Upper lobe of left lung (tissue), 6 donors: ENCODE measurements at regions not wholly inside any gene's neighbourhood (a gene's known extent, or its start where the extent isn't known, plus 50 kb on each side); places are given as distances from the start of the nearest gene placed in this dataset.
A peak's percentile ranks its signal among the peaks of the same experiment; 100 is the strongest.

Experiments used
- ATAC-seq, 2 donors: fragments of 200-7000 bp; cut with Tn5 transposase; one replicate each; pipeline ENCODE4 v1.9.1; 2022; ENCODE audit warnings: mild to moderate bottlenecking in 2 of 2, moderate library complexity in 2 of 2; ENCODE audit not compliant: low FRiP score in 2 of 2
- DNase-seq, 2 donors: peaks; one replicate each; pipeline ENCODE4 v3.0.0-alpha.2; 2019 to 2020
- H3K27ac ChIP-seq, 4 donors: fragments of 200-600 bp; sonication (generic); one replicate each; pipeline ENCODE4 v1.5.1; 2016 to 2019
- H3K27me3 ChIP-seq, 4 donors: fragments of 200-600 bp; sonication (generic); one replicate each; pipeline ENCODE4 v1.5.1; 2017 to 2019
- H3K36me3 ChIP-seq, 4 donors: fragments of 200-600 bp; sonication (generic); one replicate each; pipeline ENCODE4 v1.5.1; 2016 to 2019
- H3K4me1 ChIP-seq, 4 donors: fragments of 200-600 bp; sonication (generic); one replicate each; pipeline ENCODE4 v1.5.1; 2018 to 2019
- H3K4me3 ChIP-seq, 4 donors: fragments of 200-600 bp; sonication (generic); one replicate each; pipeline ENCODE4 v1.5.1; 2017 to 2019; ENCODE audit warnings: mild to moderate bottlenecking in 2 of 4, moderate library complexity in 1 of 4
- H3K9me3 ChIP-seq, 4 donors: fragments of 200-600 bp; sonication (generic); one replicate each; pipeline ENCODE4 v1.5.1; 2018 to 2019
- CTCF ChIP-seq, 6 experiments: fragments of 450-650 bp in 4 of 6; fragments of 200-600 bp in 2 of 6; sonication (generic) in 2 of 6; IDR thresholded peaks; one replicate each; pipeline ENCODE4 v1.5.1; 2016 to 2019; ENCODE audit warnings: antibody characterized with exemption in 6 of 6
- EP300 ChIP-seq, 4 donors: sonication (generic); formaldehyde crosslinking; IDR thresholded peaks; one replicate each; pipeline ENCODE4 v1.5.1; 2017; ENCODE audit warnings: antibody characterized with exemption in 4 of 4, control low read depth in 2 of 4
- POLR2A ChIP-seq, 4 donors: fragments of 450-650 bp; IDR thresholded peaks; one replicate each; pipeline ENCODE4 v1.5.1; 2016 to 2017; ENCODE audit warnings: antibody characterized with exemption in 4 of 4, mild to moderate bottlenecking in 2 of 4
- POLR2AphosphoS5 ChIP-seq, 2 donors: sonication (generic); formaldehyde crosslinking; IDR thresholded peaks; one replicate each; pipeline ENCODE4 v1.5.1; 2017; ENCODE audit warnings: antibody characterized with exemption in 2 of 2
- WGBS, 2 donors: methylation state at CpG; one replicate each; pipeline ENCODE4 v1.1.5; 2017 to 2018; 5-methylcytosine and 5-hydroxymethylcytosine counted together
- donor health status: DM: no; HTN: no; CAD: no; lungs with moderate emphysema.
- donor health status: DM: no; HTN: yes; CAD: no; lungs with severe emphysema.

- no peak for ATAC-seq
- WGBS, 2 donors, result 89 to 96% methylated on average over 1 of the region's 1 CpG
- Histone ChIP-seq H3K36me3 (no peaks in the 10 kb centered on the region), H3K4me3 (no peak overlapping the region), H3K27ac (no peak overlapping the region), H3K4me1 (no peaks in the 10 kb centered on the region), H3K27me3 (no peaks in the 10 kb centered on the region), H3K9me3 (no peaks in the 10 kb centered on the region)
- TF ChIP-seq POLR2A (IDR thresholded peaks at IDR 0.05) (no peak), EP300 (IDR thresholded peaks at IDR 0.05) (no peak), POLR2AphosphoS5 (IDR thresholded peaks at IDR 0.05) (no peak), CTCF (IDR thresholded peaks at IDR 0.05) (no peak)
- DNase-seq, result no peak
Observed at GRCh38 chr3:124043023-124043422, 51.1 kb upstream of the ROPN1 start.

- WGBS, 2 donors, result 84 to 91% methylated on average over 3 of the region's 3 CpGs
- no peak for DNase-seq
- TF ChIP-seq POLR2A (IDR thresholded peaks at IDR 0.05) (no peak), CTCF (IDR thresholded peaks at IDR 0.05) (no peak), EP300 (IDR thresholded peaks at IDR 0.05) (no peak), POLR2AphosphoS5 (IDR thresholded peaks at IDR 0.05) (no peak)
Observed at GRCh38 chr3:124044956-124045355, 53.0 kb upstream of the ROPN1 start.

GRCh38 chr3:124048967-124049798 is 57.3 kb upstream of the ROPN1 start:
- Histone ChIP-seq H3K36me3 (no peaks in the 10 kb centered on the region), H3K27me3 (no peaks in the 10 kb centered on the region), H3K4me3 (no peak overlapping the region), H3K9me3 (no peaks in the 10 kb centered on the region), H3K27ac (no peak overlapping the region), H3K4me1 (no peaks in the 10 kb centered on the region)
- TF ChIP-seq CTCF (IDR thresholded peaks at IDR 0.05) (no peak), POLR2A (IDR thresholded peaks at IDR 0.05) (no peak), POLR2AphosphoS5 (IDR thresholded peaks at IDR 0.05) (no peak), EP300 (IDR thresholded peaks at IDR 0.05) (no peak)
- DNase-seq, result no peak
- 68 to 75% methylated on average over 6 of the region's 6 CpGs for WGBS, 2 donors
- no peak for ATAC-seq

More at GRCh38 chr3:124044956-124045355, 53.0 kb upstream of the ROPN1 start:
- H3K36me3 ChIP-seq, result no peaks in the 10 kb centered on the region
- H3K27me3 ChIP-seq, result no peaks in the 10 kb centered on the region
- H3K4me3 ChIP-seq, result no peak overlapping the region
- peak in 1 of 2 donors; percentile 24 for ATAC-seq
- no peaks in the 10 kb centered on the region for H3K4me1 ChIP-seq
- H3K27ac ChIP-seq, result no peak overlapping the region
- H3K9me3 ChIP-seq, result no peaks in the 10 kb centered on the region

GRCh38 chr3:124051636-124052035 is 59.7 kb upstream of the ROPN1 start:
- WGBS, 2 donors, result 82 to 91% methylated on average over 6 of the region's 6 CpGs
- H3K36me3 ChIP-seq, result no peaks in the 10 kb centered on the region
- no peak overlapping the region for H3K27ac ChIP-seq
- TF ChIP-seq POLR2A (IDR thresholded peaks at IDR 0.05), result no peak
- no peak for TF ChIP-seq CTCF (IDR thresholded peaks at IDR 0.05)
- no peak for TF ChIP-seq EP300 (IDR thresholded peaks at IDR 0.05)
- no peak for TF ChIP-seq POLR2AphosphoS5 (IDR thresholded peaks at IDR 0.05)
- no peaks in the 10 kb centered on the region for H3K9me3 ChIP-seq
- DNase-seq, result no peak
- ATAC-seq, result no peak
- H3K4me1 ChIP-seq, result no peaks in the 10 kb centered on the region
- H3K27me3 ChIP-seq, result no peaks in the 10 kb centered on the region
- no peak overlapping the region for H3K4me3 ChIP-seq

GRCh38 chr3:124053871-124054270 is 61.9 kb upstream of the ROPN1 start:
- Histone ChIP-seq H3K27me3 (no peaks in the 10 kb centered on the region), H3K9me3 (no peaks in the 10 kb centered on the region), H3K4me1 (no peaks in the 10 kb centered on the region), H3K36me3 (no peaks in the 10 kb centered on the region), H3K4me3 (no peak overlapping the region), H3K27ac (no peak overlapping the region)
- ATAC-seq (no peak), DNase-seq (no peak)
- no peak for TF ChIP-seq CTCF (IDR thresholded peaks at IDR 0.05)
- no peak for TF ChIP-seq EP300 (IDR thresholded peaks at IDR 0.05)
- TF ChIP-seq POLR2AphosphoS5 (IDR thresholded peaks at IDR 0.05), result no peak
- TF ChIP-seq POLR2A (IDR thresholded peaks at IDR 0.05), result no peak
